ENCODE measurements at regions not wholly inside any gene's neighbourhood (a gene's known extent, or its start where the extent isn't known, plus 50 kb on each side); places are given as distances from the start of the nearest gene placed in this dataset.

GRCh38 chr4:90030953-90031352, 96.2 kb upstream of the CCSER1 start:
- TF ChIP-seq CTCF (IDR thresholded peaks at IDR 0.05; ENCODE audit: low read length, missing control alignments): no peak
- H3K4me3 ChIP-seq (replicated peaks; ENCODE audit: low read depth, low read length): no peak overlapping the region
- no peak for DNase-seq (ENCODE audit: low read depth)

- H3K4me3 ChIP-seq (replicated peaks; ENCODE audit: low read depth, low read length): no peak overlapping the region
- no peak for DNase-seq (ENCODE audit: low read depth)
- TF ChIP-seq CTCF (IDR thresholded peaks at IDR 0.05; ENCODE audit: low read length, missing control alignments): no peak
Measured at GRCh38 chr4:90039122-90039521, 88.1 kb upstream of the CCSER1 start.

GRCh38 chr4:90051999-90052398, 75.2 kb upstream of the CCSER1 start:
- TF ChIP-seq CTCF (IDR thresholded peaks at IDR 0.05; ENCODE audit: low read length, missing control alignments): no peak
- DNase-seq (ENCODE audit: low read depth): no peak
- no peak overlapping the region for H3K4me3 ChIP-seq (replicated peaks; ENCODE audit: low read depth, low read length)

GRCh38 chr4:90057091-90057490, 70.1 kb upstream of the CCSER1 start:
- TF ChIP-seq CTCF (IDR thresholded peaks at IDR 0.05; ENCODE audit: low read length, missing control alignments): no peak
- no peak for DNase-seq (ENCODE audit: low read depth)
- no peak overlapping the region for H3K4me3 ChIP-seq (replicated peaks; ENCODE audit: low read depth, low read length)

- TF ChIP-seq CTCF (IDR thresholded peaks at IDR 0.05; ENCODE audit: low read length, missing control alignments): no peak
- H3K4me3 ChIP-seq (replicated peaks; ENCODE audit: low read depth, low read length): no peak overlapping the region
- no peak for DNase-seq (ENCODE audit: low read depth)
Measured at GRCh38 chr4:90060039-90060438, 67.2 kb upstream of the CCSER1 start.

GRCh38 chr4:90061881-90062280, 65.3 kb upstream of the CCSER1 start:
- no peak for DNase-seq (ENCODE audit: low read depth)
- H3K4me3 ChIP-seq (replicated peaks; ENCODE audit: low read depth, low read length): no peak overlapping the region
- no peak for TF ChIP-seq CTCF (IDR thresholded peaks at IDR 0.05; ENCODE audit: low read length, missing control alignments)

GRCh38 chr4:90064196-90064595, 63.0 kb upstream of the CCSER1 start:
- TF ChIP-seq CTCF (IDR thresholded peaks at IDR 0.05; ENCODE audit: low read length, missing control alignments): no peak
- no peak overlapping the region for H3K4me3 ChIP-seq (replicated peaks; ENCODE audit: low read depth, low read length)
- no peak for DNase-seq (ENCODE audit: low read depth)

Data from fibroblast of pulmonary artery (primary cell).